ENCODE measurements at regions not wholly inside any gene's neighbourhood (a gene's known extent, or its start where the extent isn't known, plus 50 kb on each side); places are given as distances from the start of the nearest gene placed in this dataset.

- H3K27ac Mint-ChIP-seq, result no peak overlapping the region
- peaks cover 2% of the 10 kb centered on the region for H3K27me3 Mint-ChIP-seq
- peaks cover 2% of the 10 kb centered on the region for H3K9me3 Mint-ChIP-seq
- ATAC-seq (ENCODE audit: low read depth) (no peak), DNase-seq (ENCODE audit: low spot score in 2 of 2) (no peak)
- no peaks in the 10 kb centered on the region for H3K36me3 Mint-ChIP-seq
- no peak overlapping the region for H3K4me3 Mint-ChIP-seq
- H3K4me1 Mint-ChIP-seq, result no peaks in the 10 kb centered on the region
These were observed 409.5 kb downstream of the NXPE2 start for GRCh38 chr11:115087791-115088190.

GRCh38 chr11:115092516-115092915, 411.7 kb downstream of the CADM1 start:
- H3K9me3 Mint-ChIP-seq, result peaks cover 2% of the 10 kb centered on the region
- H3K27me3 Mint-ChIP-seq, result peaks cover 9% of the 10 kb centered on the region
- ATAC-seq (ENCODE audit: low read depth), result no peak

DNA sequence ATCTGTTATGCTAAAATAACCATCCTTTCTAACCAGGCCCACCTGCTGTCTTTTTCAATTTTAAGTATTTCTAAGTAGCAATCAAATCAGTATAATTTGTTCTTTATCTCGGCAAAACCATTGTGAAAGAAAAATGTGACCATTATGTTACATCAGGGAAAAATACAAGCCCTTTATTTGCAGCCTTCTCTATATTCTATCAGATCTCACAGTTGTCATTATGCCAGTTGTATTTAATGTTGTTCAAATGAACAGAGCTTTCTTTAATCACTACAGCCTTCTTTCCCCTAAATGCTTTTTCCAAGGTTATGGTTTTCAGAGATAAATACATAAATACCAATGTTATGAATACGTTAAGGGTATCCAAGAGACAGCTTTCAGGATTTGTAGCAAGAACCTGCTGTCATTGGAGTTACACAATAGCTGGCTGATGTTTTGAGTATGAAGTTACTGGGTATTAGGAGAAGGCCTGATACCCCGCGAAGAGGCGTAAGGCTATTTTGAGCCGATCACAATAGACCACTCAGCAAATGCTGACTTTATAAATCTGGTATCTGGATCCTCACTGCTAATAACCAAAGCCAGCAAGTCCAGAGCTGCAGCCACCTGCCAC, 406.3 kb downstream of the CADM1 start:
- H3K9me3 Mint-ChIP-seq, result peaks cover 3% of the 10 kb centered on the region
- ATAC-seq (ENCODE audit: low read depth), result no peak
- H3K4me3 Mint-ChIP-seq, result no peak overlapping the region
- H3K27ac Mint-ChIP-seq, result no peak overlapping the region
- no peak for DNase-seq (ENCODE audit: low spot score in 2 of 2)
- H3K27me3 Mint-ChIP-seq, result peaks cover 10% of the 10 kb centered on the region
- no peaks in the 10 kb centered on the region for H3K4me1 Mint-ChIP-seq
- no peaks in the 10 kb centered on the region for H3K36me3 Mint-ChIP-seq

More at GRCh38 chr11:115092516-115092915, 411.7 kb downstream of the CADM1 start:
- Mint-ChIP-seq H3K4me3 (no peak overlapping the region), H3K27ac (no peak overlapping the region), H3K4me1 (no peaks in the 10 kb centered on the region), H3K36me3 (no peaks in the 10 kb centered on the region)
- DNase-seq (ENCODE audit: low spot score in 2 of 2), result no peak

DNA sequence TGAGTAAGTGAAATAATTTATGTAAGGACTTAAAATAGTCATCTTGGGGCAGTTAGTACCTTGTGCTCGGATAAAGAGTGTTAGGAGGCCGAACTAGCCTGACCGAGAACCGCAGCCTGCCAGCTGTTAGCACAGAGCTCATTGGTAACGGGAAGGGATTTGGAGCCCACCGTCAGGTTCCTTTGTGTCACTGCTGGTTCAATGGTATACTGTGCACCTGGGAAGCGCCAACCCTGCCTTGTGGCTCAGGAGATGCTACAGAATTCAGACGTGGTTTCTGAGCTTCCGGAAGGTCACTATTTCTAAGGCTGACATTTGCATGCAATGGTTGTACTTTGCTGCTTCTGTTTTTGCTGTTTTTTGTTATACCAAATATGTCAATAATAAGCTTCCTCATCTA, 403.5 kb downstream of the CADM1 start:
- no peaks in the 10 kb centered on the region for H3K4me1 Mint-ChIP-seq
- no peak overlapping the region for H3K4me3 Mint-ChIP-seq
- H3K36me3 Mint-ChIP-seq, result no peaks in the 10 kb centered on the region
- H3K27me3 Mint-ChIP-seq, result peaks cover 6% of the 10 kb centered on the region
- ATAC-seq (ENCODE audit: low read depth) (no peak), DNase-seq (ENCODE audit: low spot score in 2 of 2) (no peak)
- no peak overlapping the region for H3K27ac Mint-ChIP-seq
- H3K9me3 Mint-ChIP-seq, result peaks cover 3% of the 10 kb centered on the region

DNA sequence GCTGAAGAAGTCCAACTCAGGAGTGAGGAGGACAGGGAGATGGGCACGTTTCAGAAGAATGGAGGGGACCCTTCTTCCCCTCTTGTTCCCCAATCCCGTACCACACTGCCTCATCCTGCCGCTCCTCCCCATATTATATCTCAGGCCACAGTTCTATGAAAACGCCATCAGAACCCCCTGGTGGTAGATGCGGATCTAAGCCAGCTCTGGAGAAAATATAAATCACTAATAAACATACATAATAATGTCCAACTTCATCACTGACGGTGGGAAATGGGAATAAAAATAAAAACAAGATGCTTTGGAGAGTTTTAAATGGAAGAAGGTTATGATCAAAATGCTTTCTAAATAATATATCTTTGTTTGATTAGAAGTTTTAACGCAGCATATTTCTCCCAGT, 400.3 kb downstream of the CADM1 start:
- no peak overlapping the region for H3K4me3 Mint-ChIP-seq
- peaks cover 4% of the 10 kb centered on the region for H3K27me3 Mint-ChIP-seq
- no peaks in the 10 kb centered on the region for H3K4me1 Mint-ChIP-seq
- no peak overlapping the region for H3K27ac Mint-ChIP-seq
- DNase-seq (ENCODE audit: low spot score in 2 of 2) (no peak), ATAC-seq (ENCODE audit: low read depth) (no peak)
- no peaks in the 10 kb centered on the region for H3K36me3 Mint-ChIP-seq
- peaks cover 3% of the 10 kb centered on the region for H3K9me3 Mint-ChIP-seq

DNA sequence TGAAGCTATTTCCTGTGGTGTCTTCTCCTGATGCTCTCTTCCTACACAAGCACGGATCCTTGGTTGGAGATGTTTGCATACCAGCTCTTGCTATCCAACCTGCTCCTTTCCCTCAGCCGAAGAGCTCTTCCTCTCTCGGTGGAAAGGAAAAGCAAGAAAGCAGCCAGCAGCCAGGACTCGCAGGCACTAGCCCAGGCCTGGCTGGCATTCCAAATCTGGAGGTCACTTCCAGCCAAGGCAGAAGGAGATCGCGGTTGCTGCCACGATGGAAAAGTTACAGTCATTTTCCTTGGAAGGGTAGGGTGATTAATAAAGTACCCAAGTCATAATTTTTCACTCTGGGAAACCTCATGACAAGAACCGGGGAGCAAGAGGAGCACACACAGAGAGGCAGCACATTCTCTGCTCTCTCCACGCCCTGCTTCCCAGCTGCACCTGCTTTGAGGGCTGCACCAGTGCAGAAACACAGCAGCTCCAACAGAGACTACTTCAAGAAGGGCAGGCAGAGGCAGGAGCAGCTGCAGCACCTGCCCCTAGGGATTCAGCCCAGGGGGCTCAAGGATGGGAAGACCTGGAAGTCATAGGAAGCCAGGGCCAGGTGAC, 399.3 kb downstream of the CADM1 start:
- Mint-ChIP-seq H3K27me3 (peaks cover 4% of the 10 kb centered on the region), H3K27ac (no peak overlapping the region), H3K36me3 (no peaks in the 10 kb centered on the region), H3K4me1 (no peaks in the 10 kb centered on the region), H3K9me3 (no peaks in the 10 kb centered on the region), H3K4me3 (no peak overlapping the region)
- ATAC-seq (ENCODE audit: low read depth), result no peak
- DNase-seq (ENCODE audit: low spot score in 2 of 2), result no peak

DNA sequence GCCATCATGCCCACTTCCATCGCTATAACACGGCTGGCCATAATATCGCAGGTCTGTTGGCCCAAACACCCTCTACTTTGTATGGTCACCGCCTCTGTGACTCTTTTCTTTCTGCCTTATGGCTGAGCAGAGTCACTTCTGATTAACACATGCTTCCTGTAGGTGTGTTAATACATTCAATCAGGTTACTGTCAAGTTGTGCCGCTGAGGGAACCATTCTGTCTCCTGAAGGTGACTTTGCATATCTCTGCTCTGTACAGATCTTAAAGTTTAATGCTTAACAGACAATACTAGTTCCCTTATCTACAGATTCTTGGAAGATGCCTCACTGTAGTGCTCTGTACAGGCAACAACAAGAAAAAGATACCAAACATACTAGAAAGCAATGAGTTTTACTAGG, 393.1 kb downstream of the CADM1 start:
- H3K4me3 Mint-ChIP-seq, result no peak overlapping the region
- DNase-seq (ENCODE audit: low spot score in 2 of 2) (no peak), ATAC-seq (ENCODE audit: low read depth) (no peak)
- no peaks in the 10 kb centered on the region for H3K9me3 Mint-ChIP-seq
- no peaks in the 10 kb centered on the region for H3K36me3 Mint-ChIP-seq
- H3K4me1 Mint-ChIP-seq, result no peaks in the 10 kb centered on the region
- no peak overlapping the region for H3K27ac Mint-ChIP-seq
- peaks cover 3% of the 10 kb centered on the region for H3K27me3 Mint-ChIP-seq

- Mint-ChIP-seq H3K27me3 (peaks cover 4% of the 10 kb centered on the region), H3K4me1 (no peaks in the 10 kb centered on the region), H3K4me3 (no peak overlapping the region), H3K27ac (no peak overlapping the region), H3K9me3 (no peaks in the 10 kb centered on the region), H3K36me3 (no peaks in the 10 kb centered on the region)
- DNase-seq (ENCODE audit: low spot score in 2 of 2) (no peak), ATAC-seq (ENCODE audit: low read depth) (no peak)
These were observed 391.5 kb downstream of the CADM1 start for GRCh38 chr11:115112754-115113153.

GRCh38 chr11:115117956-115118493, 386.2 kb downstream of the CADM1 start:
- no peak for DNase-seq (ENCODE audit: low spot score in 2 of 2)
- Mint-ChIP-seq H3K27ac (no peak overlapping the region), H3K4me3 (no peak overlapping the region), H3K9me3 (no peaks in the 10 kb centered on the region), H3K27me3 (peaks cover 8% of the 10 kb centered on the region), H3K36me3 (no peaks in the 10 kb centered on the region), H3K4me1 (no peaks in the 10 kb centered on the region)
- no peak for ATAC-seq (ENCODE audit: low read depth)

DNA sequence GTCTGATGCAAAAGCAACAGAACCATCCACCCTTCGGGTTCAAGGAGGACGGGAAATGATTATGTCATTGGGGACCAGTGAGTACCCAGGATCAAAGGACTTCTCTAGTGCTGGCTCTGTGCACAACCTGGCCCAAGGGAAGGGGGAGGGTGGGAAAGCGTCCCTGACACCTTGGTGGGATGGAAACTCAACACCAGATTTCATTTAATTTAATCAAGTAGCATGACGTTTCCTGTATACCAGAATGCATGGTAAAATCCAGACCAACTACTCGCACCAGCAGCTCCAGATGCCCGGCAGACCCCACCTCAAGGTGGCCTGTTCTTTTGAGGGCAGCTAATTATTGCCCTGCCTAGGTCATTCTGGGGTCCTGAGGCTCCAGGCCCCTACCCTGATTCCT, 385.1 kb downstream of the CADM1 start:
- Mint-ChIP-seq H3K27me3 (peaks cover 8% of the 10 kb centered on the region), H3K36me3 (no peaks in the 10 kb centered on the region), H3K9me3 (no peaks in the 10 kb centered on the region), H3K4me1 (no peaks in the 10 kb centered on the region), H3K27ac (no peak overlapping the region), H3K4me3 (no peak overlapping the region)
- no peak for DNase-seq (ENCODE audit: low spot score in 2 of 2)
- ATAC-seq (ENCODE audit: low read depth), result no peak
